HepG2 (cell line): ENCODE measurements at regions not wholly inside any gene's neighbourhood (a gene's known extent, or its start where the extent isn't known, plus 50 kb on each side); places are given as distances from the start of the nearest gene placed in this dataset.

Experiments used
- BCLAF1 ChIP-seq: fragments of 450-650 bp; IDR thresholded peaks from 2 replicates; pipeline ENCODE4 v1.6.1; 2017; ENCODE audit warnings: mild to moderate bottlenecking
- FOXA1 ChIP-seq, 2 experiments: fragments of 450-650 bp in 1 of 2; sonication (generic) in 1 of 2; formaldehyde crosslinking in 1 of 2; IDR thresholded peaks; 2 replicates each; pipeline versions ENCODE4 v1.4.0 to v1.6.1; 2016 to 2020; ENCODE audit warnings: missing genetic modification reagents in 1 of 2
- NONO ChIP-seq, 2 experiments: fragments of 450-650 bp in 1 of 2; sonication (generic) in 1 of 2; formaldehyde crosslinking in 1 of 2; IDR thresholded peaks in 1 of 2; conservative IDR thresholded peaks in 1 of 2; 2 replicates each; pipeline versions ENCODE4 v1.6.1 to v1.8.0; 2017 to 2022; ENCODE audit warnings: mild to moderate bottlenecking in 1 of 2, missing genetic modification reagents in 1 of 2, moderate library complexity in 1 of 2
- RBM22 ChIP-seq: fragments of 200-400 bp; formaldehyde crosslinking; optimal IDR thresholded peaks from 2 replicates; pipeline ENCODE3; 2017; ENCODE audit warnings: mild to moderate bottlenecking, low read length, moderate library complexity
- TEAD3 ChIP-seq: optimal IDR thresholded peaks from 2 replicates; pipeline ENCODE3; 2016; ENCODE audit warnings: borderline replicate concordance
- TOE1 ChIP-seq: sonication (generic); formaldehyde crosslinking; IDR thresholded peaks from 2 replicates; pipeline ENCODE4 v1.4.0; 2020; ENCODE audit warnings: mild to moderate bottlenecking, missing genetic modification reagents
- TF ChIP-seq, protein P1 (sequence below): sonication (generic); formaldehyde crosslinking; IDR thresholded peaks from 2 replicates; pipeline ENCODE4 v1.9.0; 2021; ENCODE audit warnings: missing genetic modification reagents, borderline replicate concordance

DNA sequence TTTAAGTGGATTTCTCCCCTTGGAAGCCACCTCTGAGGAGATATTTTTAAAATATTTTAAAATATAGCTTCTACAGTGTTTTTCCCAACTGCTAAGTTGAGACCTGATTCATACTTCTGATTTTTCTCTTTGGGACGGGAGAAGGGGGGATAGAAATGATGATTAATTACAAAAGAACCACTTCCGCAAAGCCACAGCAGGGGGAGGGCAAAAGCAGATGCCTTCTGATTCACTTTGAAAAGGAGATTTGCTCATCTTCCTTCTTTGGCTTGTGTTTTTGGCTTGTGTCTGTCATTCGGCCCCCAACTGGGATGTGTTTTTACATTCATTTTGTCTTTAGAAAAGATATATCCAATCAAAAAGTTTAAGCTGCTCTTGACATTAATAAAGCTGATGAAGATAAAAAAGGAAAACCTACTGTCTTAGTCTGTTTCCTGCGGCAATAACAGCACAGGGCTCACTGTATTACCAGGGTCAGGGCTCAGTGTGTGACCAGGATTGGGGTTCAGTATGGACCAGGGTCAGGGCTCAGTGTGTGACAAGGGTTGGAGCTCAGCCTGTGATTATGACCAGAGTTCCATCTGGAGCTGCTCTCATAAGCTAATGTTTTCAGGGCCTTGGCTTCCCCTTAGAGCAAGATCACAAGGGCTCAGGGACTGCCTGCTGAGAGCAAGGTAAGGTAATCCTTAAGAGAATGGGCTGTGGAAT, 223.2 kb downstream of the MTHFS start:
- TF ChIP-seq RBM22 = no peak
- TF ChIP-seq FOXA1 (IDR thresholded peaks at IDR 0.05) = no peak
- no peak for TF ChIP-seq FOXA1 (CRISPR knock-in tag; IDR thresholded peaks at IDR 0.05)
- TF ChIP-seq NONO (IDR thresholded peaks at IDR 0.05) = no peak
- TF ChIP-seq NONO (CRISPR knock-in tag; conservative IDR thresholded peaks at IDR 0.05) = no peak
- TF ChIP-seq BCLAF1 = no peak
- TF ChIP-seq, protein P1, sequence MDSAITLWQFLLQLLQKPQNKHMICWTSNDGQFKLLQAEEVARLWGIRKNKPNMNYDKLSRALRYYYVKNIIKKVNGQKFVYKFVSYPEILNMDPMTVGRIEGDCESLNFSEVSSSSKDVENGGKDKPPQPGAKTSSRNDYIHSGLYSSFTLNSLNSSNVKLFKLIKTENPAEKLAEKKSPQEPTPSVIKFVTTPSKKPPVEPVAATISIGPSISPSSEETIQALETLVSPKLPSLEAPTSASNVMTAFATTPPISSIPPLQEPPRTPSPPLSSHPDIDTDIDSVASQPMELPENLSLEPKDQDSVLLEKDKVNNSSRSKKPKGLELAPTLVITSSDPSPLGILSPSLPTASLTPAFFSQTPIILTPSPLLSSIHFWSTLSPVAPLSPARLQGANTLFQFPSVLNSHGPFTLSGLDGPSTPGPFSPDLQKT (CRISPR knock-in tag) = no peak
- no peak for TF ChIP-seq TEAD3 (CRISPR knock-in tag)
- TF ChIP-seq TOE1 (CRISPR knock-in tag) = no peak
